NCI-H146 treated with DMSO at 0.1 percent for 48 hours (cell line): ENCODE measurements at regions not wholly inside any gene's neighbourhood (a gene's known extent, or its start where the extent isn't known, plus 50 kb on each side); places are given as distances from the start of the nearest gene placed in this dataset.
"Not testable (repeated sequence)": the region's sequence is repeated elsewhere in the genome, so short reads cannot be mapped to it uniquely, and the experiment has no call there.

Experiments
- DNase-seq: peaks from one replicate; lab custom pipeline; 2025; ENCODE audit not compliant: unreplicated experiment; lab: John Stamatoyannopoulos, UW

DNA sequence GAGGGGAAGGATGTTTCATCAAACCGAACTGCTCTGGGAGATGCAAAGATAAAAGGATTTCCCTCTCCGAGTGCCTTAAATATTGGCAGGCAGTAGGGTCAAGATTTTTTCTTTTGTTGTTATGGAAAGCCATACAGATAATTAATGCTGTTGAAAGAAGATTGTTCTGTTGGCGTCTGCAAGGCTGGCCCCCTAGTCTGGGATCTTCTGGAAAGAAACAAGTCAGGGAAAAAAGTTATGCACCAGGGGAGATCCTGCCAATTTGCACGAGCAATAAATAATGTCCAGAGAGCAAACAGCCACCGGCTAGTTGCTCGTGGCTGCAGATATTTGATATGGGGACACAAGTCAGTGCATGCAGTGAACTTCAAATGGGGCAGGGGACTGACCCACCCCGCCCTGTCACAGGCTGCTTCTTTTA is 202.1 kb upstream of the MYL2 start:
- no peak for DNase-seq

DNA sequence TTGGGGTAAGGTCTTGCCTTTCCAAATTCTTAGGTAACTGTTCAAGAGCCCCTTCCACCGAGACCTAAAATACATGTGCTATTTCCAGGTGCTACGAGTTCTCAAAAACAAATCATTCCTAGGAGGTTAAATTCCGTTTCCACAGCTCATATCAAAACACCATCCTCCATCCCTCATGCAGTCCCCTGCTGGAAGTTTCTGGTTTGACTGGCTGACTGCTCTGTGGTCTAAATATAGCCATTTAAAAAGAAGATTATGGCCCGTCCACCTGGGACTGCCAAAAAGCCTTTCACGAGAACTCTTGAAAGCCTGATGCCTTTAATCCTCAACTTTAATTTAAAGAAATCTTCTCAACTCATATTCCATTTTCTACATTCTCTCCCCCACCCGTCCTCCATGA is 201.5 kb upstream of the MYL2 start:
- no peak for DNase-seq

DNA sequence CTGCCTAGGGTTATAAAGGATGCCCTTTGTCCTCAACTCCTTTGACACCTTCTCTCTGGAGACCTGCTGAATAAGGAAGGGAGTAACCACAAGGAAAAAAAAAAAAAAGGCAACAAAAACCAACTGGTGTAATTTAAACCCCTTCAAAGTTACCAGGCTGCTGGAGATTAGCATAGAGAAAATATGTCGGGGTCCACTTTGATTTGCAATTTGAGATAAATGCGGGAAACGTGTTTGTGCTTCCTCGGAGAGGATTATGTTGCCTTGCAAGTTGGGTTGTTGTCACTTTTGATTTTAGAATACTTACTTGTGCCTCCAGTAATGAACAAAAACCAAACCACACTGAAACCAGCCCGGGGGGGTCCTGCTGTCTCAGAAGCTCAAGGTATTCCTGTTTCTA is 200.2 kb upstream of the MYL2 start:
- no peak for DNase-seq

DNA sequence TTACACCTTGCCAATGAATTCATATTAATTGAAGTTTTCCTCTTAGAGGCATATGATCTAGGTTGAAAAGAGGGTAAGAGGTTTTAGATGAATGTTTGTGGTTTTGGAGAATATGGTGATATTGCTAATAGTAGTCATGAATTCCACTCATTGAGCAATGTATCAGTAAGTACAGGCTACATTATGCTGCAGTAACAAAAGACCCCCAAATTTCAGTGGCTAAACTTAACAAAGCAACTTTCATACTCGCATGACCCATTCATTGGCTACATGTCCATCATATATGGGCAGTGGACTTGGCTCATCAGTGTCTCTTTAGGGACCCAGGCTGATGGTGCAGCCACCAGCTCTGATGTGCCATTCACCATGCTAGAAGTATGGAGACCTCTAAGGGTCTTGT is 196.6 kb upstream of the MYL2 start:
- no peak for DNase-seq

DNA sequence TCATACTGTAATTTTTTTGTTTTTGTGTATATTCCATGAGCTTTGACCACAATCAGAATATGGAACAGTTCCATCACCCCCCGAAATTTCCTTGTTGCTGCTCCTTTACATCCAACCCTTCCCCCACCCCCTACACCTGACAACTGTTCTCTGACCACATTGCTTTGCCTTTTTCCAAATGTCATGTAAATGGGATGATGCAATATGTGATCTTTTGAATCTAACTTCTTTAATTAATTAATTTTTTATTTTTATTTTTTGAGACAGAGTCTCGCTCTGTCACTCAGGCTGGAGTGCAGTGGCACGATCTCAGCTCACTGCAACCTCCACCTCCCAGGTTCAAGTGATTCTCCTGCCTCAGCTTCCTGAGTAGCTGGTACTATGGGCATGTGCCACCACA is 192.9 kb upstream of the MYL2 start:
- not testable (repeated sequence) for DNase-seq

- no peak for DNase-seq
Observed at GRCh38 chr12:111112311-111113098, 192.1 kb upstream of the MYL2 start.

DNA sequence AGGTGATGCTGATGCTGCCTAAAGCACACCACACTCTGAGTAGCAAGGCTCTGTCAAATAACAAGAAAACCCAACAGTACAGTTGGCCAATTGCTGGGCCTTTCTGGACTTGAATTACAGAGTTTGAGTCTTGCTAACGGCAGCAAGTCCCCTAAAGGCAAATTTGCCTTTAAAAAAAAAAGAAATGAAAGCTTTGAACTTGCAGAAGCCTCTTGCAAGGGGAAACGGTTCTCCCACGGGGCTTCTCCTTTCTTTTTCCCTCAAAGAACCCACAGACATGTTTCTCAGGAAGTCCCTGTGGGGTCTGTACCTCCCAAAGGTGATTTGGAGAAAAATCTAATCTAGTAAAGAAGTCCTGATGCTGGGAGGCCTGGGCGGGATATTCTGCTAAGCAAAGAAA is 191.3 kb upstream of the MYL2 start:
- no peak for DNase-seq

DNA sequence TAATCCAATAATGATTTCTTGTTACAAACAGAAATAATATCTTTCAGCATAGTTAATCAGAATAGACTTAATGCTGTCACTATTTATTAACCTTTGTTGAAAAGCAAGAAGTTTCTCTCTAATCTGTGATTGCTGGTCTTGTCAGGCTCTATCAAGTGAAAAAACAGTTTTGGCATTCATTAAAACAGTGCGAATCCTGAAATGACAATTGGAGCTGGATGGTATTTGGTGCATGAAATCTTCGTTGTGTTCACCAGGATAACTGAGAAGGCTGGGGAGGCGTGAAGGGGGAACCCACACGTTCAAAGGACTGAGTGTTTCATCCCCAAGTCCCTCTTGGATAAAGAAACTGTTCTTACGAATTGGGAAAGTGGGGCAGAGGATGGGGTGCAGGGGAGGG is 190.2 kb upstream of the MYL2 start:
- DNase-seq, result no peak

- no peak for DNase-seq
Observed at GRCh38 chr12:111108726-111109125, 188.3 kb upstream of the MYL2 start.

GRCh38 chr12:111107392-111108178 is 187.2 kb upstream of the MYL2 start:
- DNase-seq, result no peak

GRCh38 chr12:111105294-111105693 is 184.9 kb upstream of the MYL2 start:
- no peak for DNase-seq

GRCh38 chr12:111103583-111103982 is 183.2 kb upstream of the MYL2 start:
- no peak for DNase-seq

- no peak for DNase-seq
Observed at GRCh38 chr12:111102102-111102739, 181.8 kb upstream of the MYL2 start.

- no peak for DNase-seq
Observed at GRCh38 chr12:111101003-111101402, 180.6 kb upstream of the MYL2 start.

- no peak for DNase-seq
Observed at GRCh38 chr12:111100554-111100953, 180.2 kb upstream of the MYL2 start.

DNA sequence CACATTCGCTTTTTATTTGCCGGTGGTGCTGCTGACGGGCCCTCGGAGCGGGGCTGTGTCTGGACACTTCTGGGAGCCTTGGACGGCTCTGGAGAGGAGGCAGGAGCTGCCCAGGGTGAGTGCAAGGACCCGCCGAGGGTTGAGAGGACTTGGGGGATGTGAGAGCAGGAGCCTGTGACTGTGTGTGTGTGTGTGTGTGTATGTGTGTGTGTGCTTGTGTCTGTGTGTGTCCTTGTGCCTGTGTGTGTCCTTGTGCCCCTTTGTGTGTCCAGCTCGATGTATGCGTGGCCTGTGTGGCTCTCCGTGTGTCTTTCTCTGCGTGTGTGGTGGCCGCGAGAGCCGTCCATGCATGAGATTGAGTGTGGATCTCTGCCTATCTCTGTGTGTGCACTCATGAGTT is 179.6 kb upstream of the MYL2 start:
- no peak for DNase-seq

DNA sequence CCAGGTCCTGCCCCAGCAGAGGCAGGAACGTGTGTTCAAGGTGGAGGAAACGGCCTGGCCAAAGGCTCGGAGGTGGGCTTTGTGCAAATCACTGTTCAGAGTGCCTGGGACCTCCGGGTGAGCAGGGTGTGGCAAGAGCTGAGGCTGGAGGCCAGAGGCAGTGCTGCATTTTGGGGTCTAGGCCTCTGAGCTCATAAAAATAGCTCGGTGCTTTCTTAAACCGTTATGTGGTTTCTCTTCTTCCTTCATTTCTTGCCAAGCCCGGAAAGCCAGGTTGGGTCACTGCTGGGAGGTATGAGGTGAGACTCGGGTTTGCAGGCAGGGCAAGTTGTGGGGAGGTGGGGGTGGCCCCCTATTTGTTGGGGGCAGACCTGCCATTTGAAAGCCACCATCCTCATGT is 178.8 kb upstream of the MYL2 start:
- DNase-seq, result no peak

- no peak for DNase-seq
Observed at GRCh38 chr12:111094157-111095010, 174.0 kb upstream of the MYL2 start.

DNA sequence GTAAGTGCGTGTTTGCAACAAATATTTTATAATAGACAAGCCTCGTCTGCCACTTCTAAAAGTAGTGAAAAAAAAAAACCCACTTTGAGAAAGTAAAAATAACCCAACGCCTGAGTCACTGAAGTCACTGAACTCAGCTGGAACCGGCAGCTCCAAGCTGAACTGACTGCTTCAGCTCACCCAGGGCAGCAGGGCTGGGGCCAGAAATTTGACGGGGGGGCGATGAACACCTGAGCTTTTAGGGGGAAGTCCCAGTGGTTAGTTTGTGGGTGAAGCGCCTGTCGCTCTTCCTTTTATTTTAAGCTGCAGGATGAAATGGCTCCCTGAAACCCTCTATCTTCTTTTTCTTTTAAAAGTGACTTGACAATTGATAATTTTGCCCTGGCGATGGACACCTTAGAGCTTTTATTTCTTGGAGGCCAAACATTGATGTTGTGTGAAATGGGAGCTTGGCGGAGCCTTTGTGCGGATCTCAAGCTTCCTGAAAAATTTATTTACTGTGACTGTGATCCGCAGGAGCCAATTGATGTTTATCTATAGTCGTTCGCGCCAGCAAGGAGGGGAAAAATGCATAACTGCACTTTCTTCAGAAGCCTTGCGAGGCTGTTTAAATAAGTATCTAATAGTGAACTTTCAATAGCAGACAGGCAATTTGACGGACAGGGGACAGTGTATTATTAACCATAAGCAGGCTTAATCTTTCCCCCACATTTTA is 173.2 kb upstream of the MYL2 start:
- DNase-seq, result no peak

GRCh38 chr12:111091051-111091450 is 170.7 kb upstream of the MYL2 start:
- no peak for DNase-seq
